NCI-H146 (cell line): ENCODE measurements at regions not wholly inside any gene's neighbourhood (a gene's known extent, or its start where the extent isn't known, plus 50 kb on each side); places are given as distances from the start of the nearest gene placed in this dataset.
"Not testable (repeated sequence)": the region's sequence is repeated elsewhere in the genome, so short reads cannot be mapped to it uniquely, and the experiment has no call there.

Experiments
- DNase-seq: peaks from one replicate; lab custom pipeline; 2025; lab: John Stamatoyannopoulos, UW

DNA sequence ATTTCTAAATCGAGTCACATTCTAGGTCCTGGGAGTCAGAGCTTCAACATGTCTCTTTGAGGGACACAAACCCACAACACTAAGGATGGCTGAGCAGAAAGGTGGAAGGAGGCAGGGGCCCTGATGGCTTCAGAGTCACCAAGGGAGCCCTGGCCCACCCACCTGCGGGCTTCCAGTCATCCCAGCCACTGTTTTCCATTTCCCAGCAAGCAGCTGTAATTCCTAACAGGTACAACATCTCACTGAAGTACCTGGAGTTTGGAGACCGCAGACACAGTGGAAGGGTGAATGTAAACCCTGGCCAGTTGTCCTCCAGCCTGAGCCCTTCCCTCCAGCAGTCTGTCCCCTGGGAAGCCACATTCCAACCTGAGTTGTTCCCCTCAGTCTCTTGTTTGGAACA, 562.8 kb downstream of the TBC1D22A start:
- no peak for DNase-seq

DNA sequence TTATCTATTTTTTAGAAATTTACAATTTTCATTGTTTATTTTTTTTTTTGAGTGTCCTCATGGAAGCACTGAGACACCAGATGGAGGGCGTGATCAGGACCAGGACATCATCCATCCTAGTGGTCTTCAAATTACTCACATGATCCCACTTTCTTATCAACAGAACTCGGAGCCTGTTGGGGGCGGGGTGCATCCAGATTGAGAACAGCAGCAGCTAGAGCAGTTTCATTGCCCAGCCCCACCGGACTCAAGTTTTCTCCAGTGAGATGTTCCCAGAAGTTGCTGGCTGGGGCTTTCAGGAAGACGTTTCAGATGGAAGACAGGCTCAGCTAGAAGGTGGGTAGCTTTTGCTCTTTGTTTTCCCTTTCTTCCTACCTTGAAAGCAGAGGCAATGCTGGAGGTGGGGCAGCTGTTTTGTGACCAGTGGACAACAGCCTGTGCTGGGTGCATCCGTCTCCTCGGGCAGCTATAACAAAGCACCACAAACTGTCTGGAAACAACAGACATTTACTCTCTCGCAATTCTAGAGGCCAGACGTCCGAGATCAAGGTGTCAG, 562.1 kb downstream of the TBC1D22A start:
- no peak for DNase-seq

DNA sequence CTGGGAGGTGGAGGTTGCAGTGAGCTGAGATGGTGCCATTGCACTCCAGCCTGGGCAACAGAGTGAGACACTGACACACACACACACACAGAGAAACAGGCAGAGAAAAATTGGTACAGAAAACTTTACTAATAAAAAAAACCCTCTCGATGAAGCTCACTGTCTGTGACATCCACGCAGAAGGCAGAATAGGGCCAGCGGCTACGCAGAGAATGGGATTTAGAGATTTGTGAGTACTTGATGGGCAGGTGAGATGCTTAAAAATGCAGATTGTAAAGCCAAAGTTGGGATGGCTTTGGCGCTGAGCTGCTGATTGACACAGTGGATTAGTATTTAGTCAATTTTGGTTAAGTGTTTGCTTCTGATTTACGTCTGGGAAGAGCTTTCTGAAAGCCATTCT, 561.1 kb downstream of the TBC1D22A start:
- DNase-seq, result no peak

DNA sequence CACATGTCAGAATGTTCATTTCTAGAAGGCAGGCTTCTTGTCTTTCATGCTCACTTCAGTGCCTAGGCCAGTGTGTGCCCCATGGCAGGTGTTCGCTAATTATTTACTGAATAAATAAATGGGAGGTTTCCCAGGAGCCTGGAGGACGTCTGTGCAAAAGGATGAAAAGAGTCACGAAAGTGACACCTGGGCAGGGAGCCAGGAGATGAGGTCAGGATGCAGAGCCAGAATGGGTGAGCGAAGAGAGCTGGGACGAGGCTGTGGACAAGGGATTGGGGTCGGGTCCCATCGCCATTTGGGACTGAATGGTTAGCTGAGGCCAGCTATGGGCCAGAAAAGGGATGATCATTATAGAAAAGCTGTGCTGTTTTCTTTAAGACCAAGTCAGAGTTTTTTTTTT, 560.4 kb downstream of the TBC1D22A start:
- no peak for DNase-seq

DNA sequence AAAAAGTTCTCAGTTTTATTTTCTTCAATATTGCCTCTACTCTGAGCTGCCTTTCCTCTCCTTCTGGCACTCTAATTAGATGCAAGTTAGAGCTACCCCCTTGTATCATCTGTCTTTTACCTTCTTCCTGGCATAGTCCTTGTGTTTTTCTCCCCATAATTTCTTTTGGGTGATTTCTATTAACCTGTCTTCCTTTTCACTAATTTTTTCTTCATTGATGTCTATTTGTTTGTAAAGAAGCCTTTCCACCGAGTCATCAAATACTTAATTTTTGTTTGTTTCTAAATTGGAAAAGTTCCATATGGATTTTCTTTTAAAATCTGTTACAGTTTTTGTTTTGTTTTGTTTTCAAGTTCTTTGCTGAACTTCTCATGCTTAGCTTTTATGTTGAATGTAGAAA, 558.1 kb downstream of the TBC1D22A start:
- no peak for DNase-seq

DNA sequence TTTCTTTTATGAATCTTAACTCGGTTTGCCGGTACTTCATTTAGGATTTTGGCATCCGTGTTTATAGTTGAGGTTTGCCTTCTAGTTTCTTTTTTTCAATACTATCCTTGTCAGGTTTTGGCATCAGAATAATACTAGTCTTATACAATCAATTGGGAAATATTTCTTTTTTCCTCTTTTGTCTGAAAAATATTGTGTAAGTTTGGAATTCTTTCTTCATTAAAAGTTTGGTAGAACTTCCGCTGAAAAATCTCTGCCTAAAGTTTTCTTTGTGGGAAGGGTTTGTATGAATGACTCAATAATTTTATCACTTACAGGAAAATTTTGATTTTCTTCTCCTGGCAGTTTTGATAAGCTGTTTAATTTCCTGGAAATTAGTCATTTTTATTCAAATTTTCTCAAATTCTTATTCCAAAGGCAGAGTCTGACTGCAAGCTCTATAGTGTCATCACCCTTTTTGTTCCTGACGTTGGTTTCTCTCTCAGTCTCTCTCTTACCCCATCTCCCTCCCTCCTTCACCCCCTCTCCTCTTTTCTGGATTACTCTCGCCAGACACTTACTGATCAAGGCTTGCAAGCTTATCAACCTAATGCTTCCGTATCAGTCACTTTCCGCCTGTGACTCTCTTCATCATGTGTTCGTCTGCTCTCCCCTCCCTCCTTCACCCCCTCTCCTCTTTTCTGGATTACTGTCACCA, 555.7 kb downstream of the TBC1D22A start:
- no peak for DNase-seq

DNA sequence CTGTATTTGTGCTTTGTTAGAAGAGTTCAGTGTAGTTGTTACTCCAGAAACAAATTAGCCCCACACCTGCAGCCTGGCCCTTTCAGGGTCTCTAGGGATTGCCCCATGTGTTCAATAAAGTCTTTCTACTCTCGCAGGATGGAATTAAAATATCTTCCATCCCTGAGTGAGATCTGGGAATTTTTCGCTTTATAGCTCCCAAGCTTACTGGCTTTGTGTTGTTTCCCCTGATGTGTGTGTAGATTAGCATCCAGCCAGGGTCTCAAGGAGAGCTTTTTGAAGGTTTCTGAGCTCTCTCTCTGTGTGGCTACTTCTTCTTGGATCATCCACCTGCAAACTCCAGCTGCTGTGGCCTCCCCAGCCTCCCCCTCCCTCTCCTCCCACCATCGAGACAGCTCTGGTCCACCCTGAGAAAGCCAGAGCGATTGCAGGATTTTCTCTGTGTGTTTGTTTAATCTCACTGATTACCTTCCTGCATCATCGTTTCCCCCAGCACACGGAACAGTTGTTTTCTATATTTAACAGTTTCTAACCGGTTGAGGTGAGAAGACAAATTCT, 553.5 kb downstream of the TBC1D22A start:
- no peak for DNase-seq

DNA sequence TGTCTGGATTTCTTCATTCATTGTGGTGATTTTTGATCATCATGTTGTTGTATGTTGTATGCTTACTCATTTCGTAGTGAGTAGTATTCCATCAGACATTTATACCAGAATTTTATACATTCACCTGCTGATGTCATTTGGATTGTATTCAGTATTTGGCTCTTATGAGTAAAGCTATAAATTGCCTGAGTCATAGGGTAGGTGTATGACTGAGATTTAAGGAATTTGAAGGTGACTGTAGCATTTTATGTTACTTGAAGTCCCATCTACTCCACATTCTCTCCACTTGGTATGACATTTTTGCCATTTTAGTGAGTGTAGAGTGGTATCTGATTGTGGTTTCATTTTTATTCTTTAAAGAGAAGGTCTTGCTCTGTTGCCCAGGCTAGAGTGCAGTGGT, 548.2 kb downstream of the TBC1D22A start:
- DNase-seq, result no peak

DNA sequence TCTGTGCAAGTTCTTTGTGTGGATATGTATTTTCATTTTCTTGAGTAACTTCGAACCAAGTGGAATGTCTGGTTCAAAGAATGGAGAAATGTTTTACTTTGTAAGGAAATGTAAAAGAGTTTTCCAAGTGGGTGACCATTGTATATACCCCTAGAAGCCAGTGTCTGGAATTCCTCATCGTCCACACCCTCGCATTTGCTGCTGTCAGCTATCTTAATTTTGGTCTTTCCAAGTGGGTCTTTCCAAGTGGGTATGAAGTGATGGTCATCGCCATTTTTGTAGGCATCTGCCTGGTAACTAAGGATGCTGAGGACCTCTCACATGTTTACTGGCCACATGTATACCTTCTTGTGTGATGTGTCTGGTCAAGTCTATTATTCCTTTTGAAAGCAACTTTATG, 547.5 kb downstream of the TBC1D22A start:
- no peak for DNase-seq

DNA sequence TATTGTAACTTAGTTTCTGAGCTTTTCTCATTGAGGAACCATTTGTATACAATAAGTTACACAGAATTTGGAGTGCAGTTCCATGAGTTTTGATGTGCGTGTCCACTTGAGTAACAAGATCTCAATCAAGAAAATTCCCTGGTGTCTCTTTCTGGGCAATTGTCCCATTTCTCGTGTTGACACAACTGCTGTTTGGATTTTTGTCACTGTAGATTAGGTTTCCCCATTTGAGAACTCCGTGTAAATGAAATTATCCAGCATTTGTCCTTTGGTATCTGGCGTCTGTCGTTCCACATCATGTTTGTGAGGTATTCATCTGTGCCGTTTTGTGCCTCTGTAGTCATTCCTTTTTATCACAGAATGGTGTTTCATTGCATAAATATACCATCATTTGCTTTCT, 547.0 kb downstream of the TBC1D22A start:
- DNase-seq, result no peak

DNA sequence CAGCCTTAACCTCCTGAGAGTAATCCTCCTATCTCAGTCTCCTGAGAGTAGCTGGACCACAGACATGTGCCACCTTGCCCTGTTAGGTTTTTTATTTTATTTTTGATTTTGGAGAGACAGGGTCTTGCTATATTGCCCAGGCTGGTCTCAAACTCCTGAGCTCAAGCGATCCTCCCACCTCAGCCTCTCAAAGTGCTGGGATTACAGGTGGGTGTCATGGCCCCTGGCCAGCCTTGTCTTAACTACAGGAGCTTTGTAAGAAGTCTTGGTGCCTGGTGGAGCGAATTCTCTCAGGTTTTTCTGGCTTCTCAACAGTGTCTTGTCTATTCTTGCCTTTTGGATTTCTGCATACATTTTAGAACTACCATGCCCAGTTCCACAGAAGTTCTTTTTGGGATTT, 546.4 kb downstream of the TBC1D22A start:
- DNase-seq, result no peak

DNA sequence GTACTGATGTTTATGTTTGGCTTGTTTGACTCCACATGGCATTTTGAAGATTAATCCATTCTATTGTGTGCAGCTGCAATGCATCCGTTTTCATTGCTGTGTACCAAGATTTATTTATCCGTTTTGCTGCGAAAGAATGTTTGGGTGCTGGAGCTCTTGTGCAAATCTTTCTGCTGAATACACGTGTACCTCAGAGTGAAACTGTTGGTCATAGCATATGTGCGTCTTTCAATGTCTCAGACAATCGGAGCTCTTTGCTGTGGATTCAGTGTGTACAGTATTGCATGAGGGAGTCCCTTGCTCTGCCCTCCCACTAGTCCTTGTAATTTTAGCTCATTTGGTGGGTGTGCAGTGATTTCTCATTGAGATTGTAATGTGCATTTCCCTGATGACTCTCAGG, 545.4 kb downstream of the TBC1D22A start:
- no peak for DNase-seq

DNA sequence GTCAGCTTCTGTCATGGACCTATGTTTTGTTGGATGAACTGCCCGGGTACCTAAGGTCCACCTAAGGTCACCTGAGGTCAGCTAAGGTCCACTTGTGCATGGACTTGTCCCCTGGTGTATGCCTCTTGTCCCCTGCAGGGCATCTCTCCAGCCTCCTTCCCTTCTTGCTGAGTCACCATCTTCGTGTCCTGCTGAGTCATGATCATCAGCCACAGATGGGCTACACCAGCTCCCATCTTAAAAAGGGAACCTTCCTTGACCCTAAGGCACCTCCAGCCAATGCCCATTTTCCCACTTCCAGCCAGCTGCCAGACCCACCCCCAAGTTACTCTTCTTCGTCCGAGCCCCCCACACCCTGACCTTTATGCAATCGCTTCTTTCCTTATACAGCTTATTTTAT, 544.9 kb downstream of the TBC1D22A start:
- DNase-seq, result no peak

DNA sequence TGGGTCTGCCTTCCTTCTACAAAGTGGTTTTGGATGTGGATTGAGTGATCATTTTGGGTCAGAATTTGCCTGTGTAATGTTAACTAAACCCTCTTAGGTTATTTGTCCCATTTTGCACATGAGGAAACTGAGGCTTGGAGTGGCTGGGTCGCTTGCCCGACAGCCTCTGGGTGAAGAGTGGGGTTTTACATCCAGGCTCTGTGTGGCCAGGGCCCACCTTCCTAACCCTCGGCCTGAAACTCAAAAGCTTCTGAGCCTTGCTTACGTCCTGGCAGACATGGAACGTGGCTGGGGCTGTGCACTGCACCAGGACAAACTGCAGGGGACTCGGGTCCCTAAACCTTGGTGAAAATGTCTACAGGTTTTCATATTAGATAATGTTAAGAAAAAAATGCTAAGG, 542.4 kb downstream of the TBC1D22A start:
- no peak for DNase-seq

DNA sequence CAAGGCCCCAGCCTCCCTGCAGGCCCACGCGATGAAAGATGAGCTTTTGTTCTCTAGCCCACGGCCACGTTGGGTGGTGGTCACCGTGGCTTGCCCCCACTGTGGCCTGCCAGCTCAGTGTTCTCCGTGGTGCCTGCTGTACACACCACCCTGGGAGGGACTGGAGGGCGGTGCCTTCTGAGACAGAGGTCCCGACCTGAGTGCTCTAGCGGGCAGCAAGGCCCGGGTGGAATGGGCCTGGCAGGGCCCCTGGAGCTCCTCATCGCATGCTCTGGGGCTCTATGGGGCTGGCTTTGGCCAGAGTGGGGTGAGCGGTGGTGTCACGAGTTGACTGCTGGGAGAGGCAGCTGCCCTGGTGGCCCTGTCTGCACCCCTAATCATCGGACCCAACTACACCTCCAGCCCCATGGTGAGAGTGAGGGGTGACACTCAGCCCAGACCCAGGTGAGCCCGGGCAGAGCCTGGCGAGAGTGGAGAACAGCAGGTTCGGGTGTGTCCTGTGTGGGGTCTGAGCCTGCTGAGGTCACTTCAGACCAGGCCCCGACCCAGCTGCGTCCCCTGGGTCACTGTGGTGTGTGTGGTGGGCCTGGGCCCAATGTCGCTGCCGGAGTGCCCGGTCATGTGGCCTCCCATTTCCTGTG, 541.9 kb downstream of the TBC1D22A start:
- no peak for DNase-seq

DNA sequence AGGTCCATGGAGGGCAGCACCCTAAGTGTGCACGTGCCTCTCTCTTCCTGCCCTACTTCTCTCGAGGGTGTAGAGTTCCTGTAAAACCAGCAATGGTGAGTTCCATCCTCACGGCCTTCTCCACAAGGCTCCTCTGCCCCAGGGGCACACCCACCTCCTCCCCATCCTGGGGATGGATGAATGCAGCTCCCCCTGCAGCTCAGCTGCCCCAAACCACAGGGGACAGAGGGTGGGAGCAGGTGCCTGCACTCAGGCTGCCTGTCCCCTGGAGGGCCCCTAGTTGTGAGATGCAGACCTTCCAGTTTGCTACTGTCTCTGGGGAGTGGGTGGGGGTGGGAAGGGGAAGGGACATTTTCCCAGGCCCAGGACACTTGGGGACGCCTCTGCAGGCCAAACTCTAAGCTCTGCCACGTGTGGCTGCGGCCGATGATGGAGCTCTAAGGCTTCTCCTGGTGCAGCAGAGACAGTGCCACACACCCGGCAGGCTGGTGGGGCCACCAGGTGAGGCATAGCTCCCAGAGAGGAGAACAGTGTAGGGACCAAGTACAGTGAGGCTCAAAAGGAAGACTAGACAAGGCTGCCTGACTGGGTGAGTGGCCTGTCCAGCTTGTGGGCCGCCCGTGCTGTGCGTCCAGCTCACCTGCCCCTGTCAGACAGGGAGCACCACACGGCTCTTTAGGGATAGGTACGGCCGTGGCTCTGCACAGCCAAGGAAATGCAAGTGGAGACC, 540.9 kb downstream of the TBC1D22A start:
- no peak for DNase-seq

DNA sequence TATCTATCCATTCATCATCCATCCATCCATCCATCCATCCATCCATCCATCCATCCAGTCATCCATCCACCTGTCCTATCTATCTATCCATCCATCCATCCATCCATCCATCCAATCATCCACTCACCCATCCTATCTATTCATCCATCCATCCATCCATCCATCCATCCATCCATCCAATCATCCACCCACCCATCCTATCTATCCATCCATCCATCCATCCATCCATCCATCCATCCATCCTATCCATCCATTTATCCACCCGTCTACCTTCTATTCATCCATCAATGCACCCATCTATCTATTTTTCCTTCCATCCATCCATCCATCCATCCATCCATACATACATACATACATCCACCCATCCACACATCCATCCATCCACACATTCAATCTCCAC, 540.1 kb downstream of the TBC1D22A start:
- DNase-seq, result not testable (repeated sequence)

DNA sequence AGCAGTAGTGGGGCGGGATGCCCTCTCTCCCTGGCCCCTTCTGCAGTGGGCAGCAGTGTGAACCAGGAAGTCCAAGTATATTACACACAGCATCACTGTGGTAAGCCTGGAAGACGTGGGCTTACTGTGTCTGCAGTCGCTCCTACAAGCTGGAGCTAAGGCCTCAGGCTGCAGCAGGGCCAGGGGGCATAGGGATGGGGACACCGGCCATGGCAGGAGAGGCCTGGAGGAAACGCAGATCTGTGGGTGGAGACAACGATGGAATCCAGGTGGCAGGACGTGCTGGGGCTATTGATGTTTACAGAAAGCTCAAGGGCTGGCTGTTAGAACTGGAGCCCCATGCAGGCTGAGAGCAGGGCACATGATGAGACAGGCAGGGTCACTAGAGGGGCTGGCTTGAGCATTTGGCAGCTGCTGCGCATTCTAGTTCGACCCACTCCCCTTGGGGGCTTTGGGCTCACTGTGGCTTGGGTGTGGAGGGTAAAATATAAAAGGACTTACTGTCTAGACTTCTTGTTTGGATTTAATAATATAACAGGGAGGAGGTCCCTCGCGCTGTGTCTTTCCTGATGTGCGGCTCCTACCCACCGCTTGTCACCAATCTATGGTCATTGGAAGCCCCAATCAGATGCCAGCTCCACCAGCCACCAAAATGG, 539.5 kb downstream of the TBC1D22A start:
- DNase-seq, result no peak

DNA sequence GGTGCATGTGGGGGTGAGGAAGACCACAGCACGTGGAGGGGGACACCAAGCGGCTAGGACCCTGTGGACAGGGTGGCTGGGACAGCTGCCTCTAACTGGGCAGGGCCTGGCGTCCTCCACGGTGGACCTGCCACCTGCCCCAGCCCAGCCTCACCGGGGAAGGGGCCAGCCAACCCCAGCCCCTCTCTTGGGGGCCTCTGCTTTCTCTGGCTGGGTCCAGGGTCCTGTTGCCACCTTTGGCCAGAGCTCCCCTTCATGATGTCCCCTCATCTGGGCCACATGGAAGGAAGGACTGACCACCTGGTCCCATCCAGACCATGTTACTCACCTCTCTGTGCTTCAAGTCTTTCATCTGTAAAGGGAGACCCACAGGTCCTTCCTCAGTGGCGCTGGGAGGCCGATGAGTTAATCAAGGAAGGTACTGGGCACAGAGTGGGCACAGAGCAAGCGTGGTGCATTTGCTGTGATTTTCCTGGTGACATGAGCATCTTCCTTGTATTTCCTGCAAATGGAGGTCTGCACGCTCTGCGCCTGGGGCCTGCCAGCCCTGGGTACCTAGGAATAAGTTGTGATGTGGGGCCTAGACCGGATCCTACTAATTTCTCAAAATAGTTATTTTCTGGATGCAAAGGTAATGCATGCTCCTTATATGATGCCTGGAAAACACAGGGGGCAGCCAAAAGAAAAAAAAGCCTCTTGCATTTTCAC, 538.4 kb downstream of the TBC1D22A start:
- no peak for DNase-seq

DNA sequence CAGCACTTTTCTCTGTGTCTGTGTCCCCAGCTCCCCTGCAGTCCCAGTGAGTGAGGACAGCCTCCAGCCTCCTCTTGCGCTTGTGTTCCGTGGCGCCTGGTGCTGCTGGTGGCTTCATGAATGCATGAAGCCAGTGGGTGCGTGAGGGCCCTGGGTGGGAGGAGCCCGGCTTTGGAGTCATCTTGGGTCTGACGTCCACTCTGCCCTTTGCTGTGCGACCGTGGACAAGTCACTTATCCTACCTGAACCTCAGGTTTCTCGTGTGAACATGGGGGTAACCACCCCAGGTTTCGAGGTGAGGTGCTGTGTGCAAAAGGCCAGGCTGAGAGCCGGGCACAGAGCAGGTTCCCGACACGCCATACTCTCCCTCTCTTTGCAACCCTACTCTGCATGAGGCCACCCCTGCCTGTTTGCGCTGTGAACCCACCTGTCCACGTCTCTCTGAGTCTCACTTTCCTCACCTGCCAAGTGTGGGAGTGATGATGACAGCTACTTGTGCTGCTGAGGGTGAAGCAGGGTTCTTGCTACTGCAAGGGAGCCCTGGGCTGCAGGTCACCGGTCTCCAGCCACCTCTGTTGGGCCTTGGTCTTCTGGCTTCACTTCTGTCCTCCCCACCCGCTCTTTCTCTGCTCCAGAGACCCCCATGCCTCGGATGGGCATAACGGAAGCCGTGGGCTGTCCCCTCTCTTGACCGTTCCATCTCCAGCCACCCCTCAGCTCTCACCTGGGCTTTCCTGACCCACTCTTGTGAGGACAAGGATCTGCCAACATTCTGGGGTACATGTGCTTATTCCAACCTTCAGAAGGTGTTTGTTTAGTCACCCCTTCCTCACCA, 537.6 kb downstream of the TBC1D22A start:
- DNase-seq, result no peak
